Trophoblast cell (in vitro differentiated cells and primary cell): ENCODE measurements at regions not wholly inside any gene's neighbourhood (a gene's known extent, or its start where the extent isn't known, plus 50 kb on each side); places are given as distances from the start of the nearest gene placed in this dataset.

Experiments
- DNase-seq, 2 donors: peaks; one replicate each; pipeline ENCODE4 v3.0.0-alpha.2; 2016
- H2AFZ ChIP-seq: 2 replicates; pipeline ENCODE4 v1.6.1; 2013; ENCODE audit warnings: low read length, moderate library complexity, mild to moderate bottlenecking; ENCODE audit not compliant: insufficient read depth, poor library complexity
- H2AK5ac ChIP-seq: 2 replicates; pipeline ENCODE4 v1.6.1; 2013; ENCODE audit warnings: mild to moderate bottlenecking, low read length
- H2BK120ac ChIP-seq: 2 replicates; pipeline ENCODE4 v1.6.1; 2013; ENCODE audit warnings: low read length, mild to moderate bottlenecking, moderate library complexity; ENCODE audit not compliant: insufficient read depth, poor library complexity
- H2BK12ac ChIP-seq: 2 replicates; pipeline ENCODE4 v1.6.1; 2013; ENCODE audit warnings: mild to moderate bottlenecking, low read length, moderate library complexity
- H2BK5ac ChIP-seq: 2 replicates; pipeline ENCODE4 v1.6.1; 2013; ENCODE audit warnings: low read length, low read depth, moderate library complexity, mild to moderate bottlenecking; ENCODE audit not compliant: poor library complexity
- H3K14ac ChIP-seq: 2 replicates; pipeline ENCODE4 v1.6.1; 2013; ENCODE audit warnings: mild to moderate bottlenecking, low read length
- H3K18ac ChIP-seq: 2 replicates; pipeline ENCODE4 v1.6.1; 2013; ENCODE audit warnings: mild to moderate bottlenecking, low read length
- H3K23ac ChIP-seq: 2 replicates; pipeline ENCODE4 v1.6.1; 2013; ENCODE audit warnings: low read length
- H3K27ac ChIP-seq: 2 replicates; pipeline ENCODE4 v1.5.1; 2013; ENCODE audit warnings: low read depth, mild to moderate bottlenecking, inconsistent platforms, low read length, moderate library complexity
- H3K27me3 ChIP-seq: 2 replicates; pipeline ENCODE4 v1.6.1; 2013; ENCODE audit warnings: inconsistent platforms, mild to moderate bottlenecking, low read length, moderate library complexity; ENCODE audit not compliant: insufficient read depth
- H3K36me3 ChIP-seq, 2 experiments: 1 replicate in 1 of 2; 2 replicates in 1 of 2; pipeline ENCODE4 v1.6.1; 2013; ENCODE audit warnings: low read length in 2 of 2, mild to moderate bottlenecking in 2 of 2, moderate library complexity in 1 of 2; ENCODE audit not compliant: insufficient read depth in 2 of 2, control insufficient read depth in 1 of 2
- H3K4ac ChIP-seq: 2 replicates; pipeline ENCODE4 v1.6.1; 2013; ENCODE audit warnings: low read depth, mild to moderate bottlenecking, low read length, moderate library complexity
- H3K4me1 ChIP-seq, 2 experiments: 1 replicate in 1 of 2; 2 replicates in 1 of 2; pipeline ENCODE4 v1.6.1; 2013; ENCODE audit warnings: low read length in 2 of 2, mild to moderate bottlenecking in 2 of 2, moderate library complexity in 1 of 2; ENCODE audit not compliant: insufficient read depth in 2 of 2, control insufficient read depth in 1 of 2
- H3K4me2 ChIP-seq: 2 replicates; pipeline ENCODE4 v1.6.1; 2013; ENCODE audit warnings: inconsistent platforms, mild to moderate bottlenecking, low read length, moderate library complexity
- H3K4me3 ChIP-seq: 2 replicates; pipeline ENCODE4 v1.5.1; 2013; ENCODE audit warnings: mild to moderate bottlenecking, low read depth, low read length, inconsistent platforms
- H3K79me1 ChIP-seq: one replicate; pipeline ENCODE4 v1.6.1; 2013; ENCODE audit warnings: low read length
- H3K79me2 ChIP-seq: 2 replicates; pipeline ENCODE4 v1.6.1; 2013; ENCODE audit warnings: low read length, mild to moderate bottlenecking; ENCODE audit not compliant: control insufficient read depth, insufficient read depth, poor library complexity
- H3K9ac ChIP-seq: 2 replicates; pipeline ENCODE4 v1.6.1; 2013; ENCODE audit warnings: mild to moderate bottlenecking, low read length
- H3K9me3 ChIP-seq: 2 replicates; pipeline ENCODE4 v1.6.1; 2013; ENCODE audit warnings: low read depth, mild to moderate bottlenecking, control low read depth, inconsistent platforms, low read length; ENCODE audit not compliant: insufficient read depth
- H4K12ac ChIP-seq: 2 replicates; pipeline ENCODE4 v1.6.1; 2013; ENCODE audit warnings: low read depth, mild to moderate bottlenecking, low read length, moderate library complexity
- H4K8ac ChIP-seq: 2 replicates; pipeline ENCODE4 v1.6.1; 2013; ENCODE audit warnings: low read depth, mild to moderate bottlenecking, low read length, moderate library complexity
- H4K91ac ChIP-seq: one replicate; pipeline ENCODE4 v1.6.1; 2013; ENCODE audit warnings: low read depth, mild to moderate bottlenecking, low read length, moderate library complexity
- WGBS: extraction: QIAGEN DNeasy Blood & Tissue Kit; methylation state at CpG from one replicate; pipeline ENCODE4 v1.1.7; 2013; ENCODE audit warnings: missing lambda C conversion rate; ENCODE audit not compliant: insufficient read length, insufficient coverage; ENCODE audit errors: extremely low coverage; 5-methylcytosine and 5-hydroxymethylcytosine counted together

GRCh38 chr1:230561570-230561969, 80.7 kb upstream of the COG2 start:
- no peak overlapping the region for H3K9ac ChIP-seq
- H4K91ac ChIP-seq, result no peak overlapping the region
- H3K18ac ChIP-seq, result no peak overlapping the region
- no peak overlapping the region for H2BK5ac ChIP-seq
- H3K14ac ChIP-seq, result no peak overlapping the region
- H2BK120ac ChIP-seq, result no peak overlapping the region
- H4K8ac ChIP-seq, result no peak overlapping the region
- no peak overlapping the region for H3K4me3 ChIP-seq
- no CpG with 5 or more reads among the region's 4 CpGs for WGBS
- H3K4ac ChIP-seq, result no peak overlapping the region
- H2AK5ac ChIP-seq, result no peak overlapping the region
- no peak overlapping the region for H4K12ac ChIP-seq
- H3K27ac ChIP-seq, result no peak overlapping the region
- no peak overlapping the region for H2AFZ ChIP-seq
- no peak overlapping the region for H3K23ac ChIP-seq
- H3K79me2 ChIP-seq, result no peaks in the 10 kb centered on the region
- H3K9me3 ChIP-seq, result no peaks in the 10 kb centered on the region
- no peak for DNase-seq
- no peak overlapping the region for H2BK12ac ChIP-seq
- no peaks in the 10 kb centered on the region for H3K27me3 ChIP-seq
- no peaks in the 10 kb centered on the region for H3K79me1 ChIP-seq
- no peaks in the 10 kb centered on the region for H3K4me1 ChIP-seq
- H3K4me2 ChIP-seq, result no peak overlapping the region
- no peaks in the 10 kb centered on the region for H3K36me3 ChIP-seq

DNA sequence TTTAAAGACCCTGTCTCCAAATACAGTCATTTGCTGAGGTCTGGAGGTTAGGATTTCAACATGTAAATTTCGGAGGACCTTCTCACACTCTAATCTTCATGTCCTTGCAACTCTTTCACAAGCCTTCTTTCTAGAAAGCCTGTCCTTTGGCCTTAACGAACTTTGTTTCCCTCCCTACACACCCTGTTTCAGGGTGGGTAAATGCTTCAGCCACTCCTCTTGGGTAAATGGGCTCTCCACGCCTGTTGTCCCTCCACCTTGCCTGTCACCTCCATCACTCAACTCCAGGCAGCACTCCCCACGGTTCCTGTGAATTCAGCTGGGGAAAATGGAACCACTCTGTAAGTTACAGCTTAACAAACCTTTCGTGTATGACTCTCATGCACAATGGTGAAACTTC, 84.0 kb upstream of the COG2 start:
- H3K9me3 ChIP-seq, result no peaks in the 10 kb centered on the region
- no CpG with 5 or more reads among the region's 5 CpGs for WGBS

DNA sequence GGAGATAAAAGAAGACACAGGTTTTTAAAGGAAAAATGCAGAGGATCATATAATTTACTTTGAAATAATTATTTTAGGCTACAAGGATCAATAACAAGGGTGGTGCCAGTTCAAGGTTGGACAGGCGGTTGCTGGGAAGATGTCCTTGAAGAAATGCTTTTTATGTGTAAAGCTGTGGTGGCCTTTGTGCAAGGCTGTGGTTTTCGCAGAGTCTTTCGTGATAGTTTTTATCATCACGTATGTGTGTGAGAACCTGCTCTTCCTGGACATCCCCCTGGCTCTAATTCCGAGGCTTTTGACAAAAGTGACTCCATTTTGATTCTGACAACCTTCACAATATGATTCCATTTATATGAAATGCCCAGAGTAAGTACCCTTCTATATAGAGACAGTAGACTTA, 85.8 kb upstream of the COG2 start:
- Histone ChIP-seq H3K4me3 (no peak overlapping the region), H4K91ac (no peak overlapping the region), H3K27me3 (no peaks in the 10 kb centered on the region), H3K18ac (no peak overlapping the region), H3K36me3 (no peaks in the 10 kb centered on the region), H4K8ac (no peak overlapping the region), H2BK5ac (no peak overlapping the region), H3K27ac (no peak overlapping the region), H3K4ac (no peak overlapping the region), H3K4me2 (no peak overlapping the region), H2AFZ (no peak overlapping the region), H2AK5ac (no peak overlapping the region), H3K4me1 (no peaks in the 10 kb centered on the region), H3K9me3 (no peaks in the 10 kb centered on the region), H3K14ac (no peak overlapping the region), H2BK120ac (no peak overlapping the region), H3K79me2 (no peaks in the 10 kb centered on the region), H2BK12ac (no peak overlapping the region), H3K79me1 (no peaks in the 10 kb centered on the region), H4K12ac (no peak overlapping the region), H3K23ac (no peak overlapping the region), H3K9ac (no peak overlapping the region)
- no CpG with 5 or more reads among the region's 5 CpGs for WGBS
- DNase-seq, result no peak

More for the DNA sequence above, 84.0 kb upstream of the COG2 start:
- Histone ChIP-seq H4K91ac (no peak overlapping the region), H2BK12ac (no peak overlapping the region), H3K9ac (no peak overlapping the region), H2AK5ac (no peak overlapping the region), H2AFZ (no peak overlapping the region), H3K4ac (no peak overlapping the region), H3K23ac (no peak overlapping the region), H4K8ac (no peak overlapping the region), H3K36me3 (no peaks in the 10 kb centered on the region), H3K27me3 (no peaks in the 10 kb centered on the region), H3K14ac (no peak overlapping the region), H2BK120ac (no peak overlapping the region), H3K4me1 (no peaks in the 10 kb centered on the region), H3K4me2 (no peak overlapping the region), H3K4me3 (no peak overlapping the region), H3K27ac (no peak overlapping the region), H4K12ac (no peak overlapping the region), H3K79me2 (no peaks in the 10 kb centered on the region), H3K18ac (no peak overlapping the region), H2BK5ac (no peak overlapping the region), H3K79me1 (no peaks in the 10 kb centered on the region)
- no peak for DNase-seq

- Histone ChIP-seq H3K4ac (no peak overlapping the region), H3K9me3 (no peaks in the 10 kb centered on the region), H2BK12ac (no peak overlapping the region), H4K91ac (no peak overlapping the region), H3K4me2 (no peak overlapping the region), H3K27ac (no peak overlapping the region), H4K8ac (no peak overlapping the region), H3K27me3 (no peaks in the 10 kb centered on the region), H3K14ac (no peak overlapping the region), H3K4me3 (no peak overlapping the region), H3K36me3 (no peaks in the 10 kb centered on the region), H3K23ac (no peak overlapping the region), H2AK5ac (no peak overlapping the region), H3K79me1 (no peaks in the 10 kb centered on the region), H3K9ac (no peak overlapping the region), H3K4me1 (no peaks in the 10 kb centered on the region), H2AFZ (no peak overlapping the region), H4K12ac (no peak overlapping the region), H3K79me2 (no peaks in the 10 kb centered on the region), H3K18ac (no peak overlapping the region), H2BK120ac (no peak overlapping the region), H2BK5ac (no peak overlapping the region)
- DNase-seq, result no peak
- no CpG with 5 or more reads among the region's 1 CpG for WGBS
Observed at GRCh38 chr1:230555814-230556213, 86.5 kb upstream of the COG2 start.
